CD4-positive, alpha-beta T cell treated with Interleukin-17A for 1 hour (primary cell): ENCODE measurements at regions not wholly inside any gene's neighbourhood (a gene's known extent, or its start where the extent isn't known, plus 50 kb on each side); places are given as distances from the start of the nearest gene placed in this dataset.

Experiments used
- DNase-seq: peaks from one replicate; pipeline ENCODE4 v3.0.0-alpha.2; 2020

DNA sequence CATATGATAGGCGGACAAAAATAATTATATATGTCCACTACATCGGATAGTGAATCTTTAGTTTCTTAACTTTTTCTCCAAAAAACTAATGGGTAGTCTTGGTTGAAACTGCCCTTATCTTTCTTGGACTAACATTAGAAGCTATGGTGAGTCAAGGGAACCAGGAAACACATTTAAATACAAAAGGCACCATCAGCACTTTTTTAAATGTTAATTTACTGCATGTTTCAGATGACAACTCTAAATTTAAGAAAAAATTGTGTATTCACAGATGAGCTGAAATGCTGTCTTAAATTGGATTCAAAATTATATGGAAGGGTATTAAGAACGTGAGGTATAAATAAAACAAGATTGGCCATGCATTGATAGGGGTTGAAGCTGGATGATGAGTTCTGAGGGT lies 75.6 kb upstream of the CERS6 start:
- no peak for DNase-seq

DNA sequence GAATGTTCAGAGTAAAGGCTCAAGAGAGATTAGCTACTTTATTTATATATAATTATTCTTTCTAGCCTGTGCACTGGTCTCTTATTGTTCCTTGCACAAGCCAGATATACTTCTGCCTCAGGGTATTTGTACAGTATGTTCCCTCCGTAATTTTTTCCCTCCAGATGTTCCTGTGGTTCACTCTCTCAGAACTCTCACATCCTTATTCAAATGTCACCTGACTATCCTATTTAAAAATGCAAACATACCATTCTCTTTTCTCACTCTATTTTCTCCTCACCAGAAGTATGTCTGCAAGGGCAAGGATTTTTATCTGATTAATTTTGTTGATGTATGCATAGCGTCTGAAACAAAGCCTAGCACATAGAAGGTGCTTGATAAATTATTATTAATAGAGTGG lies 64.0 kb upstream of the CERS6 start:
- no peak for DNase-seq

DNA sequence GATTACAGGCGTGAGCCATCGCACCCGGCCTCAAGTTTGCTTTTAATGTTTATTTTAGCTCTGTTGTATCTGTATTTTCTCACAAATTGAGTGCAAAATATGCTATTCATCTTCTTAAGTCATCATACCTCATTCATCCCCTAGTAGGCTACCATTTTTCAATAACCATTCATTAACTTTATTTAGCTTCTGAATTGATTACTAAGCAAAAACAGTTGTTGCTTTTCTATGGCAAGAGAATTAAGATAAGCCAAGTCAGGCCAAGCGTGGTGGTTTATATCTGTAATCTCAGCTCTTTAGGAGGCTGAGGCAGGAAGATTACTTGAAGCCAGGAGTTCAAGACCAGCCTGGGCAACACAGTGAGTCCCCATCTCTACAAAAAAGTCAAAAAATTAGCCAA lies 63.3 kb upstream of the CERS6 start:
- DNase-seq, result no peak

DNA sequence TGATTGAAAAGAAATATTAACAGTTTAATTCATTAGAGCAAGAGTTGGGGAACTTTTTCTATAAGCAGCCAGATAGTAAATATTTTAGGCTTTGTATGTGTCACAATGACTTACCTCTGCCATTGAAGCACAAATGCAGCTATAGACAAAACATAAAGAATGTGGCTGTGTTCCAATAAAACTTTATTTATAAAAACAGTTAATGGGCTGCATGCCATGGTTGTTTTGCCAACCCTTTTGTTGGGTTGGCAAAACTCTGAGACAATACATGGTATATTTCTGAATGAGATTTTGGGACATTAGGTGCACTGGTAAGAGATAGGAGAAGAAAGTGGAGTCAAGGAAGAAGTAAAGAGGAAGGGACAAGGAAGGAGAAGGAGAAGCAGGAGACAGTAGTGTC lies 61.8 kb upstream of the CERS6 start:
- no peak for DNase-seq

DNA sequence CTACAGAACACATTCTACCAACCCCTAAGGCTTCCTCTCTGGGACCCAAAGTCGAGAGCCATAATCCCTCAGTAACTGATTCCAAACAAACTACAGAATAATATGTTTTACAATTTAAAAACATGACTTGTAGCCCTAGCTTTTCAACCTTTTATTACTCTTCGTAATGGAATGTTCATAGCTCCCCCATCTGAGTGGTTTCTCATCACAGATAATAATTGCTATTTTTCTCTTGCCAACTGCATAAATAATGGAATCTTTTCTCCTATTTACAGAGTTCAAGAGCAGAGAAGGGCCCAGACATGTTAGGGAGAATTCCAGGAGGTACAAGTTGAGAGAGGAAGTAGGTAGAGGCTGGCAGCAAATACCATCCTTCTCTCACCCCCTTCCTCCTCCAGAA lies 59.9 kb upstream of the CERS6 start:
- DNase-seq, result no peak

DNA sequence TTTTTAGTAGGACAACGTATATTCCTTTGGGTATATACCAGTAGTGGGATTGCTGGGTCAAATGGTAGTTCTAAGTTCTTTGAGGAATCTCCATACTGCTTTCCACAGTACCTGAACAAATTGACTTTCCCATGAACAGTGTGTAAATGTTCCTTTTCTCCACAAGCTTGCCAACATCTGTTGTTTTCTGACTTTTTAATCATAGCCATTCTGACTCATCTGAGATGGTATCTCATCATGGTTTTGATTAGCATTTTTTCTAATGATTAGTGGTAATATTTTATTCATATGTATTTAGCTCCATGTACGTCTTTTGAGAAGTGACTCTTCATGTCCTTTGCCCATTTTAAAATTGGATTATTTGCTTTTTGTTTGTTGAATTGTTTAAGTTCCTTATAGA lies 58.4 kb upstream of the CERS6 start:
- no peak for DNase-seq

DNA sequence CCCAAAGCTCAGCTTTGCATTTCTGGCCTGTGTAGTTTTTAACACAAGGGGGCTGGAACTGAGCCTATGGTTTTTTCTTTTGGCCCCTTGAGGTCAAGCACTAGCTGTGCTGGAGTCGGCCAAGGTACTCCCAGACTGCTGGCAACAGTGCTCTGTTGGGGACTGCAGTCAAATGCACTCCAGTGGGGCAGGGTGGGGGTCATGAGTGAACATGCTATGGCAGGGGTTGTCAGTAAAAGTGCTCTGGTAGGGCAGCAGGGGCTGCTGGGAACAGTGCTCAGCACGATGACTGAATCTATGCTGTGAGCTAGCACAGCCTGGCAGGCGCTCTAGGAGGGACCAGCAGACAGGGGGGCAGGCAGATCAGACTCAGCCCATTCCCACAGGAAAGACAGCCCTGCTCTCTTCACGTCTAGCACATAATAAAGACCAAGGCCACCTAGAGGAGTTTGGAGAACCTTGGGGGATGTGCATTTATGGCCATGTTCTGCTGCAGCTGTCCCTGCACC lies 55.0 kb upstream of the CERS6 start:
- DNase-seq, result no peak

DNA sequence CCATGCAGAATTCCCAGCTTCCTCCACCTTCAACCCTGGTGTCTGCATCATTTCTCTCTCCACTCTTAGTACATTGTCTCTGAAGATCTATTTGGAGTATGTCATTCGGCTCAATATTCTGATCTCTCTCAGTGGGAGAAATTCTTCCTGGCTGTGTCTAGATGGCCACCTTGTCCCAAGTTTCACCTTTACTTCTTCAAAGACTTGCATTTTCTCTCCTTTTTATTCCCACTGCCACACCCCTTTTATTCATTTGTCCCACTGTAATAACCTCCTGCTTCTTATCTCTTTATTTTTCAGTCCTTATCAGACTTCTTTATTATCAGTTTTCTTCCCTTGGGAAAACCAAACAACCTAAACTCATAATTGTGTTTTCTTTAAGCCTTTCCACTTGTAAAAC lies 54.3 kb upstream of the CERS6 start:
- no peak for DNase-seq

DNA sequence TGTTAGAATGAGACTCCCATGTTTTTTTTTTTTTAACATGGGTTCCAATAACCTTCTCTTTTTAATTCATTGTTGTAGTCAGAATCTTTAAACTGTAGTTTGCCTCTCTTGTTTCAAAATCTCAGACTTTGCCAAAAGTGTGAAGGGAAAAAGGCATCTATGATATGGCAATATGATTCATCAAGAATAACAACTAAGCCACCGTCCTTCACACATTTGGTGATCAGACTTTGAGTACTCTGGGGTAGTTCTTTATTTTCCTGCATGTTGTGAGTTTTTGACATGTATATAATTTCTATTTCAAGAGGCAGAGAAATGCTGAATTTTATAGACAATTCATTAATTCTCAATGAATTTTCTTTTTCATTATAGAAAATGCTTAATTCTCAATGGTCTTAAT lies 53.5 kb upstream of the CERS6 start:
- DNase-seq, result no peak

DNA sequence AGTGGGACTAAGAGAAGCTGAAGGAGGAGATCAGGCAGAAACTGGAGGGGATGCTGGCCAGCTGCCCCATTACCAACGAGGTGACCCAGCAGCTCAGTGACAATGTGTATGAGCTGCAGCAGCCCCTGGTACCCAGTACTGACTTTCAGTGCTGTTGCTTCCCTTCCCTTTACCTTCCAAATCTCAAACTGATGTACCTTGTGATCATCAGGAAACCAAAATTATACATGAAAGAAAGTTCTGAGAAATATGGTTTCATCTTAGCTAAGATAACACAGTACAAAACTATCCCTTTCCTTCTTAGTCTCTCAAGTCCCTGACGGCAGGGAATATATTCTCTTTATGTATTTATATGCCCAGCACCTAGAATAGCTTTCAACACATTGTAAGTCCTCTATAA lies 52.3 kb upstream of the CERS6 start:
- DNase-seq, result no peak

DNA sequence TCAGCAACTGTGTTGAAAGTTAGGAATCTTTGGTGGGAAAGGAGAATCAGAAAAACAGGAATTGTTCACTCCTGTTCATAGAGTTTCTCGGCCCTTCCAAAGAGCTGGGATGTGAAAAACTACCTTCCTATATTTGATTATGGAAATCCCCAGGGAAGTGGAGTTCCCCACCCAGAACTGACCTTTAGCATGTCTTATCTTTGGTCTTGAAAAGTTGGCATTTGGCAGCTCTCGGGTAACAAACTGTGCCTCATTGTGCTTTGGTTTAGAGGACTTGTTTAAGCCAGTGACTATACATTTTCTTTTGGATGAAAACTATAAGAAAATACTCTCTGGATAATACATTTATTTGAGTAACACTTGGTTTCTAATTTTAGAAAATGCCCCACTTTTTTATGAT lies 51.3 kb upstream of the CERS6 start:
- DNase-seq, result no peak
